H1 (cell line): ENCODE measurements at regions not wholly inside any gene's neighbourhood (a gene's known extent, or its start where the extent isn't known, plus 50 kb on each side); places are given as distances from the start of the nearest gene placed in this dataset.

ENCODE experiments used
- ATF2 ChIP-seq: IDR thresholded peaks from 2 replicates; pipeline ENCODE4 v1.6.1; 2012; ENCODE audit warnings: low read length, inconsistent platforms
- BACH1 ChIP-seq: IDR thresholded peaks from 2 replicates; pipeline ENCODE4 v1.6.1; 2012; ENCODE audit warnings: low read length, improper control_type of control experiment
- CBX5 ChIP-seq: fragments of 300-800, 300-1000 bp; sonication (generic); IDR thresholded peaks from 2 replicates; pipeline ENCODE4 v1.7.1; 2016; ENCODE audit warnings: antibody characterized with exemption, low read length, low read depth
- E2F6 ChIP-seq: IDR thresholded peaks from 2 replicates; pipeline ENCODE4 v1.6.1; 2012; ENCODE audit warnings: inconsistent platforms
- HDAC6 ChIP-seq: IDR thresholded peaks from one replicate; pipeline ENCODE4 v1.7.1; 2012; ENCODE audit warnings: low read depth, mild to moderate bottlenecking, inconsistent platforms, low read length, moderate library complexity
- JUND ChIP-seq: IDR thresholded peaks from 2 replicates; pipeline ENCODE4 v1.6.1; 2011; ENCODE audit warnings: mild to moderate bottlenecking, improper control_type of control experiment, low read length
- SAP30 ChIP-seq: fragments of 300-600 bp; sonication (generic); IDR thresholded peaks from 2 replicates; pipeline ENCODE4 v1.7.1; 2012; ENCODE audit warnings: low read length, moderate library complexity, mild to moderate bottlenecking, inconsistent platforms; ENCODE audit not compliant: insufficient read depth, insufficient replicate concordance
- TF ChIP-seq, protein P1 (sequence below): fragments of 300-600 bp; sonication (generic); IDR thresholded peaks from 2 replicates; pipeline ENCODE4 v1.7.1; 2012; ENCODE audit warnings: low read length, moderate library complexity, mild to moderate bottlenecking, inconsistent platforms; ENCODE audit not compliant: insufficient replicate concordance

DNA sequence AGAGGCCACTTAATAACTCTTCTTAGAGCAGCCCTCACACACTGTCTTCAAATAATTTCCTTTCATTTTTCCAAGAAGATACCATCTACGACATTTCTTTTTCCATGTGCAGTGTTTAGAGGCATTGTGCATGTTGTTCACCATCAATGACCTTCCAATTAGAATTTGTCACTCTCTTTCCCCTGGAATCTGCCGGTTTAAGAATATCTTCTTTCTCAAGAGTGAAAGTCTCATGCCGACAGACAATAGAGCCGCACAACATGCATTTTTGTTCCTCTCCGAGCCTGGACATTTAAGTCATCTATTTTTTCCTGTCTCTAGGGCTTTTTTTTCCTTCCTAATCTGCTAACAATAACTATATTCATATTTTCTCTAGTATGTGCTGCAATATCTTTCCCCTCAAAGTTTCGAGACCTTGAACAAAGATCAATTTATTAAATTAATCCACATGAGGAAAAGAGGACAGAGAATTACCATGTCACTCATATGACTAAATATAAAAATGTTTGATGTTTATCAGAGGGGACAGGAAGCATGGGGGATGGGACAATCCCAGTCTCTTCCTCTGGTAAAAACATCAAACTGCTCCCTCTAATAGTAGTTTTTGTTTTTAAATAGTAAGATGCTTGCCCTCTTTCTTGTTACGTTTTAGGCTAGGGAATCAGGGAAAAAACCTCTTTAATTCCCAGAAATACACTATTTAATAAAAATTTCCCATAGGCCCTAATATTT is 893.4 kb downstream of the C6orf118 start (continued):
- TF ChIP-seq, protein P1, sequence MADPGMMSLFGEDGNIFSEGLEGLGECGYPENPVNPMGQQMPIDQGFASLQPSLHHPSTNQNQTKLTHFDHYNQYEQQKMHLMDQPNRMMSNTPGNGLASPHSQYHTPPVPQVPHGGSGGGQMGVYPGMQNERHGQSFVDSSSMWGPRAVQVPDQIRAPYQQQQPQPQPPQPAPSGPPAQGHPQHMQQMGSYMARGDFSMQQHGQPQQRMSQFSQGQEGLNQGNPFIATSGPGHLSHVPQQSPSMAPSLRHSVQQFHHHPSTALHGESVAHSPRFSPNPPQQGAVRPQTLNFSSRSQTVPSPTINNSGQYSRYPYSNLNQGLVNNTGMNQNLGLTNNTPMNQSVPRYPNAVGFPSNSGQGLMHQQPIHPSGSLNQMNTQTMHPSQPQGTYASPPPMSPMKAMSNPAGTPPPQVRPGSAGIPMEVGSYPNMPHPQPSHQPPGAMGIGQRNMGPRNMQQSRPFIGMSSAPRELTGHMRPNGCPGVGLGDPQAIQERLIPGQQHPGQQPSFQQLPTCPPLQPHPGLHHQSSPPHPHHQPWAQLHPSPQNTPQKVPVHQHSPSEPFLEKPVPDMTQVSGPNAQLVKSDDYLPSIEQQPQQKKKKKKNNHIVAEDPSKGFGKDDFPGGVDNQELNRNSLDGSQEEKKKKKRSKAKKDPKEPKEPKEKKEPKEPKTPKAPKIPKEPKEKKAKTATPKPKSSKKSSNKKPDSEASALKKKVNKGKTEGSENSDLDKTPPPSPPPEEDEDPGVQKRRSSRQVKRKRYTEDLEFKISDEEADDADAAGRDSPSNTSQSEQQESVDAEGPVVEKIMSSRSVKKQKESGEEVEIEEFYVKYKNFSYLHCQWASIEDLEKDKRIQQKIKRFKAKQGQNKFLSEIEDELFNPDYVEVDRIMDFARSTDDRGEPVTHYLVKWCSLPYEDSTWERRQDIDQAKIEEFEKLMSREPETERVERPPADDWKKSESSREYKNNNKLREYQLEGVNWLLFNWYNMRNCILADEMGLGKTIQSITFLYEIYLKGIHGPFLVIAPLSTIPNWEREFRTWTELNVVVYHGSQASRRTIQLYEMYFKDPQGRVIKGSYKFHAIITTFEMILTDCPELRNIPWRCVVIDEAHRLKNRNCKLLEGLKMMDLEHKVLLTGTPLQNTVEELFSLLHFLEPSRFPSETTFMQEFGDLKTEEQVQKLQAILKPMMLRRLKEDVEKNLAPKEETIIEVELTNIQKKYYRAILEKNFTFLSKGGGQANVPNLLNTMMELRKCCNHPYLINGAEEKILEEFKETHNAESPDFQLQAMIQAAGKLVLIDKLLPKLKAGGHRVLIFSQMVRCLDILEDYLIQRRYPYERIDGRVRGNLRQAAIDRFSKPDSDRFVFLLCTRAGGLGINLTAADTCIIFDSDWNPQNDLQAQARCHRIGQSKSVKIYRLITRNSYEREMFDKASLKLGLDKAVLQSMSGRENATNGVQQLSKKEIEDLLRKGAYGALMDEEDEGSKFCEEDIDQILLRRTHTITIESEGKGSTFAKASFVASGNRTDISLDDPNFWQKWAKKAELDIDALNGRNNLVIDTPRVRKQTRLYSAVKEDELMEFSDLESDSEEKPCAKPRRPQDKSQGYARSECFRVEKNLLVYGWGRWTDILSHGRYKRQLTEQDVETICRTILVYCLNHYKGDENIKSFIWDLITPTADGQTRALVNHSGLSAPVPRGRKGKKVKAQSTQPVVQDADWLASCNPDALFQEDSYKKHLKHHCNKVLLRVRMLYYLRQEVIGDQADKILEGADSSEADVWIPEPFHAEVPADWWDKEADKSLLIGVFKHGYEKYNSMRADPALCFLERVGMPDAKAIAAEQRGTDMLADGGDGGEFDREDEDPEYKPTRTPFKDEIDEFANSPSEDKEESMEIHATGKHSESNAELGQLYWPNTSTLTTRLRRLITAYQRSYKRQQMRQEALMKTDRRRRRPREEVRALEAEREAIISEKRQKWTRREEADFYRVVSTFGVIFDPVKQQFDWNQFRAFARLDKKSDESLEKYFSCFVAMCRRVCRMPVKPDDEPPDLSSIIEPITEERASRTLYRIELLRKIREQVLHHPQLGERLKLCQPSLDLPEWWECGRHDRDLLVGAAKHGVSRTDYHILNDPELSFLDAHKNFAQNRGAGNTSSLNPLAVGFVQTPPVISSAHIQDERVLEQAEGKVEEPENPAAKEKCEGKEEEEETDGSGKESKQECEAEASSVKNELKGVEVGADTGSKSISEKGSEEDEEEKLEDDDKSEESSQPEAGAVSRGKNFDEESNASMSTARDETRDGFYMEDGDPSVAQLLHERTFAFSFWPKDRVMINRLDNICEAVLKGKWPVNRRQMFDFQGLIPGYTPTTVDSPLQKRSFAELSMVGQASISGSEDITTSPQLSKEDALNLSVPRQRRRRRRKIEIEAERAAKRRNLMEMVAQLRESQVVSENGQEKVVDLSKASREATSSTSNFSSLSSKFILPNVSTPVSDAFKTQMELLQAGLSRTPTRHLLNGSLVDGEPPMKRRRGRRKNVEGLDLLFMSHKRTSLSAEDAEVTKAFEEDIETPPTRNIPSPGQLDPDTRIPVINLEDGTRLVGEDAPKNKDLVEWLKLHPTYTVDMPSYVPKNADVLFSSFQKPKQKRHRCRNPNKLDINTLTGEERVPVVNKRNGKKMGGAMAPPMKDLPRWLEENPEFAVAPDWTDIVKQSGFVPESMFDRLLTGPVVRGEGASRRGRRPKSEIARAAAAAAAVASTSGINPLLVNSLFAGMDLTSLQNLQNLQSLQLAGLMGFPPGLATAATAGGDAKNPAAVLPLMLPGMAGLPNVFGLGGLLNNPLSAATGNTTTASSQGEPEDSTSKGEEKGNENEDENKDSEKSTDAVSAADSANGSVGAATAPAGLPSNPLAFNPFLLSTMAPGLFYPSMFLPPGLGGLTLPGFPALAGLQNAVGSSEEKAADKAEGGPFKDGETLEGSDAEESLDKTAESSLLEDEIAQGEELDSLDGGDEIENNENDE, result no peak
- TF ChIP-seq ATF2 (no peak), SAP30 (no peak), E2F6 (no peak), JUND (no peak), HDAC6 (no peak), CBX5 (no peak), BACH1 (no peak)
